ENCODE measurements at regions not wholly inside any gene's neighbourhood (a gene's known extent, or its start where the extent isn't known, plus 50 kb on each side); places are given as distances from the start of the nearest gene placed in this dataset.

DNA sequence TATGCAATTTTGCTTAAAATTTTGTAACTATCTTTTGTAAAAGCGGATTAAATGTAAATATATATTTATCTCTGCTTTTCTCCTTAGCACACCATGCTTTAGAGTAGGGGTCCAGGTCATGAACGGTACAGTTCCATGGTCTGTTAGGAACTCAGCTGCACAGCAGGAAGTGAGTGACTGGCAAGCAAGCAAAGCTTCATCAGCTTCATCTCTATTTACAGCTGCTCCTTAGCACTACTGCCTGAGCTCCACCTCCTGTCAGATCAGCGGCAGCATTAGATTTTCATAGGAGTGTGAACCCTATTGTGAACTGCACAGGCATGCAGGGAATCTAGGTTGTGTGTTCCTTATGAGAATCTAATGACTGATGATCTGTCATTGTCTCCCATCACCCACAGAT lies 959.0 kb upstream of the SLC39A10 start:
- TF ChIP-seq, protein P1, sequence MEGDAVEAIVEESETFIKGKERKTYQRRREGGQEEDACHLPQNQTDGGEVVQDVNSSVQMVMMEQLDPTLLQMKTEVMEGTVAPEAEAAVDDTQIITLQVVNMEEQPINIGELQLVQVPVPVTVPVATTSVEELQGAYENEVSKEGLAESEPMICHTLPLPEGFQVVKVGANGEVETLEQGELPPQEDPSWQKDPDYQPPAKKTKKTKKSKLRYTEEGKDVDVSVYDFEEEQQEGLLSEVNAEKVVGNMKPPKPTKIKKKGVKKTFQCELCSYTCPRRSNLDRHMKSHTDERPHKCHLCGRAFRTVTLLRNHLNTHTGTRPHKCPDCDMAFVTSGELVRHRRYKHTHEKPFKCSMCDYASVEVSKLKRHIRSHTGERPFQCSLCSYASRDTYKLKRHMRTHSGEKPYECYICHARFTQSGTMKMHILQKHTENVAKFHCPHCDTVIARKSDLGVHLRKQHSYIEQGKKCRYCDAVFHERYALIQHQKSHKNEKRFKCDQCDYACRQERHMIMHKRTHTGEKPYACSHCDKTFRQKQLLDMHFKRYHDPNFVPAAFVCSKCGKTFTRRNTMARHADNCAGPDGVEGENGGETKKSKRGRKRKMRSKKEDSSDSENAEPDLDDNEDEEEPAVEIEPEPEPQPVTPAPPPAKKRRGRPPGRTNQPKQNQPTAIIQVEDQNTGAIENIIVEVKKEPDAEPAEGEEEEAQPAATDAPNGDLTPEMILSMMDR (IDR thresholded peaks at IDR 0.05): no peak
- no peak for TF ChIP-seq RCOR1 (IDR thresholded peaks at IDR 0.05; ENCODE audit: low read depth, low read length)
